ENCODE measurements at regions not wholly inside any gene's neighbourhood (a gene's known extent, or its start where the extent isn't known, plus 50 kb on each side); places are given as distances from the start of the nearest gene placed in this dataset.

GRCh38 chr2:56768973-56769372, 585.2 kb downstream of the CCDC85A start:
- TF ChIP-seq POLR2A (IDR thresholded peaks at IDR 0.05) (no peak), CTCF (IDR thresholded peaks at IDR 0.05) (no peak)

All from tibial nerve (tissue), 3 donors.